ENCODE measurements at regions not wholly inside any gene's neighbourhood (a gene's known extent, or its start where the extent isn't known, plus 50 kb on each side); places are given as distances from the start of the nearest gene placed in this dataset.

- no peaks in the 10 kb centered on the region for H3K9me3 ChIP-seq
- no peak for DNase-seq
- Mint-ChIP-seq H3K36me3 (ENCODE audit: insufficient read depth, unreplicated experiment) (no peaks in the 10 kb centered on the region), H3K27ac (ENCODE audit: unreplicated experiment) (no peak overlapping the region), H3K4me3 (ENCODE audit: unreplicated experiment) (no peak overlapping the region), H3K4me1 (ENCODE audit: low read depth, unreplicated experiment) (no peaks in the 10 kb centered on the region), H3K27me3 (ENCODE audit: insufficient read depth, unreplicated experiment) (peaks cover 8% of the 10 kb centered on the region), H3K9me3 (ENCODE audit: unreplicated experiment) (no peaks in the 10 kb centered on the region)
- no peaks in the 10 kb centered on the region for H3K36me3 ChIP-seq (ENCODE audit: control insufficient read depth, insufficient read depth, low read length)
- no peak for TF ChIP-seq CTCF (IDR thresholded peaks at IDR 0.05; ENCODE audit: insufficient read depth in 1 of 2, low read depth in 1 of 2, low read length in 1 of 2, severe bottlenecking in 1 of 2, unreplicated experiment in 1 of 2)
- H3K27me3 ChIP-seq (replicated peaks; ENCODE audit: control insufficient read depth, insufficient read depth, low read length), result no peaks in the 10 kb centered on the region
- intact Hi-C loops (cut with micrococcal nuclease; ENCODE audit: unreplicated experiment), result no loop called here
- ChIA-PET CTCF (no interaction called here), POLR2A (interaction anchor here (0.6 kb wide), 1 partner anchor 15 kb away, joined by 3 read pairs; no protein-coding TSS in a partner anchor)
- no peaks in the 10 kb centered on the region for H3K4me1 ChIP-seq
- no TSS peak for BruUV-seq (replicated peaks)
- no peak overlapping the region for H3K4me3 ChIP-seq (ENCODE audit: low read depth, low read length)
Measured at GRCh38 chr2:187710791-187711521, 156.7 kb upstream of the TFPI start.

DNA sequence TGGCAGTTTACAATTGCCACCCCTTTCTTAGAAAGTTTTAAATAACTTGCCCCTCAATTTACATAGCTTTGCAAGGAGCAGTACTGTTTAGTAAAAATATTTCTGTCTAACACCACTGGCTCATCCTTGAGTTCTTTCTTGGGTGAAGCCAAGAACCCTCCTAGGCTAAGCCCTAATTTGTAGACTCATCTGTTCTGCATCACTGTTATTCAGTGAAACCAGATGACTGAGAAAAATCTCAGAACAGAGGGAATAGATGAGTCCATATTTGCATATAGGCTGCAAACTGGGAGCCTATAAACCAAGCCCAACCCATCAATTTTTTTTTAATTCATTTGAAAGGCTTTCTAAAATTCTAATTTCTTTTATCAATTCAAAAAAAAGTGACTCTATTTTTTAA is 161.4 kb upstream of the TFPI start:
- Histone ChIP-seq H3K9me3 (no peaks in the 10 kb centered on the region), H3K4me3 (ENCODE audit: low read depth, low read length) (no peak overlapping the region), H3K36me3 (ENCODE audit: control insufficient read depth, insufficient read depth, low read length) (no peaks in the 10 kb centered on the region), H3K27me3 (replicated peaks; ENCODE audit: control insufficient read depth, insufficient read depth, low read length) (no peaks in the 10 kb centered on the region), H3K4me1 (no peaks in the 10 kb centered on the region)
- H3K9me3 Mint-ChIP-seq (ENCODE audit: unreplicated experiment), result no peaks in the 10 kb centered on the region
- no peak overlapping the region for H3K27ac Mint-ChIP-seq (ENCODE audit: unreplicated experiment)
- BruUV-seq (replicated peaks), result no TSS peak
- ChIA-PET CTCF (no interaction called here), POLR2A (no interaction called here)
- H3K27me3 Mint-ChIP-seq (ENCODE audit: insufficient read depth, unreplicated experiment), result peaks cover 3% of the 10 kb centered on the region
- H3K4me1 Mint-ChIP-seq (ENCODE audit: low read depth, unreplicated experiment), result no peaks in the 10 kb centered on the region
- H3K4me3 Mint-ChIP-seq (ENCODE audit: unreplicated experiment), result no peak overlapping the region
- no peak for DNase-seq
- TF ChIP-seq CTCF (IDR thresholded peaks at IDR 0.05; ENCODE audit: insufficient read depth in 1 of 2, low read depth in 1 of 2, low read length in 1 of 2, severe bottlenecking in 1 of 2, unreplicated experiment in 1 of 2), result no peak
- intact Hi-C loops (cut with micrococcal nuclease; ENCODE audit: unreplicated experiment), result no loop called here
- H3K36me3 Mint-ChIP-seq (ENCODE audit: insufficient read depth, unreplicated experiment), result no peaks in the 10 kb centered on the region

DNA sequence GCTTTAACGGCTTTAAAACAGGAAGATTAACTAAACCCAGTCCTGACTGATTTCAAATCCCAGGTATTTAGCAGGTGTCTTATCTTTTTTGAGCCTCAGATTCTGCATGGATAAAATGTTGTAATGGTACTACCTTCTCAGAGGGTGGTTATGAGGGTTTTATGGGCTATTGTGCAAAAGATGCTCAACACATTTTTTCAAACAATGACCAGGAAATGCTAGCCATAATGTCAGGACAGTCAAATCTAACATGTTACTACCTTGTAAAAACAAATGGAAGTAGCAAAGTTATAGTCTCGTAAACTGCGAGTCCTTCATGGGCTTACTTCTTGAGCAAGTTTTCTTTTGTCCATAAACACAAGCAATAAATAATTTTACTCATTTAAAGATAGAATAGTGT is 162.1 kb upstream of the TFPI start:
- H3K27me3 Mint-ChIP-seq (ENCODE audit: insufficient read depth, unreplicated experiment), result peaks cover 3% of the 10 kb centered on the region
- DNase-seq, result no peak

More for the DNA sequence above, 162.1 kb upstream of the TFPI start:
- TF ChIP-seq CTCF (IDR thresholded peaks at IDR 0.05; ENCODE audit: insufficient read depth in 1 of 2, low read depth in 1 of 2, low read length in 1 of 2, severe bottlenecking in 1 of 2, unreplicated experiment in 1 of 2), result no peak
- Mint-ChIP-seq H3K4me3 (ENCODE audit: unreplicated experiment) (no peak overlapping the region), H3K36me3 (ENCODE audit: insufficient read depth, unreplicated experiment) (no peaks in the 10 kb centered on the region), H3K27ac (ENCODE audit: unreplicated experiment) (no peak overlapping the region), H3K9me3 (ENCODE audit: unreplicated experiment) (no peaks in the 10 kb centered on the region), H3K4me1 (ENCODE audit: low read depth, unreplicated experiment) (no peaks in the 10 kb centered on the region)
- POLR2A ChIA-PET, result no interaction called here
- Histone ChIP-seq H3K4me3 (ENCODE audit: low read depth, low read length) (no peak overlapping the region), H3K27me3 (replicated peaks; ENCODE audit: control insufficient read depth, insufficient read depth, low read length) (no peaks in the 10 kb centered on the region), H3K4me1 (no peaks in the 10 kb centered on the region), H3K9me3 (no peaks in the 10 kb centered on the region), H3K36me3 (ENCODE audit: control insufficient read depth, insufficient read depth, low read length) (no peaks in the 10 kb centered on the region)
- CTCF ChIA-PET, result no interaction called here
- intact Hi-C loops (cut with micrococcal nuclease; ENCODE audit: unreplicated experiment), result no loop called here
- BruUV-seq (replicated peaks), result no TSS peak
